GM19395 (cell line): ENCODE measurements at regions not wholly inside any gene's neighbourhood (a gene's known extent, or its start where the extent isn't known, plus 50 kb on each side); places are given as distances from the start of the nearest gene placed in this dataset.
"Not testable (repeated sequence)": the region's sequence is repeated elsewhere in the genome, so short reads cannot be mapped to it uniquely, and the experiment has no call there.

ENCODE experiments used
- ATAC-seq: cut with Tn5 transposase; IDR thresholded peaks from one replicate; pipeline ENCODE4 v1.9.1; 2021; ENCODE audit warnings: mild to moderate bottlenecking, moderate library complexity; ENCODE audit not compliant: unreplicated experiment

- ATAC-seq: no peak
Observed at GRCh38 chr12:38157933-38158401, 158.6 kb upstream of the ALG10B start.

GRCh38 chr12:38158428-38159091 lies 158.0 kb upstream of the ALG10B start:
- ATAC-seq: no peak

DNA sequence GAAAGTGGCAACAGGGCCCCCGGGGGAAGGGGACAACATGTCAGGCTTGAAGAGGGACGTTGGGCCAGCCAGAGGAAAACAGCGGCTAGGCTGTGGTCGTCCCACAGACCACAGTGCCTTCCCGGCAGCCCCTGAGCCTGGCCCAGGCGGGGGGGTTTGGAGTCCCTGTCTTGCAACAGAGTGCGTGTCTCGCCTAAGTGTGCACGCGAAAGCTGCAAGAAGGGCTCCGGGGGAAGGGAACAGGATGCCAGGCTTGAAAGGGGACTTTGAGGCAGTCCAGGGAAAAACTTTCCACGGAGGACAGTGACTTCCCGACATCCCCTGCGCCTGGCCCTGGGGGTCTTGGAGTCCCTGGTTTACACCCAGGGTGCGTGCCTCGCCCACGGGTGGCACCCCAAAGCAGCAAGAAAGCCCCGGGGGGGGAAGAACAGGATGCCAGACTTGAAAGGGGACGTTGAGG lies 157.5 kb upstream of the ALG10B start:
- ATAC-seq: no peak

DNA sequence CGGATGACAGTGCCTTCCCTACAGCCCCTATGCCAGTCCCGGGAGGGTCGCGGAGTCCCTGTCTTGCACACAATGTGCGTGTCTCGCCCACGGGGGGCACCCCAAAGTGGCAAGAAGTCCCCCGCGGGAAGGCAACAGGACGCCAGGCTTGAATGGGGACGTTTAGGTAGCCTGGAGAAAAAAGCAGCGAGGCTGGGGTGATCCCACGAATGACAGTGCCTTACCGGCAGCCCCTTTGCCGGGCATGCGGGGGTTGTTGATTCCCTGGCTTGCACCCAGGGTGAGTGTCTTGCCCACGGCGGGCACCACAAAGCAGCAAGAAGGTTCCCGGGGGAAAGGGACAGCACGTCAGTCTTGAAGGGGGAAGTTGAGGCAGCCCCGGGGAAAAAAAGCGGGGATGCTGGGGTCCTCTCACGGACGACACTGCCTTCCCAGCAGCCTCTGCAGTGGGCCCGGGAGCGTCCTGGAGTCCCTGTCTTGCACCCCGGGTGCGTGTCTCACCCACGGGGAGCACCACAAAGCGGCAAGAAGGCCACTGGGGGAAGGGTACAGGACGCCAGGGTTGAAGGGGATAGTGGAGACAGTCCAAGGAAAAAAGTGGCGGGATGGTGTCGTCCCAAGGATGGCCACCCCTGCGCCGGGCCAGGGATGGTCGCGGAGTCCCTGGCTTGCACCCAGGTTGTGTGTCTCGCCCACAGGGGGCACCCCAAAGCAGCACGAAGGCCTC lies 156.8 kb upstream of the ALG10B start:
- no peak for ATAC-seq

- ATAC-seq: no peak
Observed at GRCh38 chr12:38160318-38161122, 156.1 kb upstream of the ALG10B start.

DNA sequence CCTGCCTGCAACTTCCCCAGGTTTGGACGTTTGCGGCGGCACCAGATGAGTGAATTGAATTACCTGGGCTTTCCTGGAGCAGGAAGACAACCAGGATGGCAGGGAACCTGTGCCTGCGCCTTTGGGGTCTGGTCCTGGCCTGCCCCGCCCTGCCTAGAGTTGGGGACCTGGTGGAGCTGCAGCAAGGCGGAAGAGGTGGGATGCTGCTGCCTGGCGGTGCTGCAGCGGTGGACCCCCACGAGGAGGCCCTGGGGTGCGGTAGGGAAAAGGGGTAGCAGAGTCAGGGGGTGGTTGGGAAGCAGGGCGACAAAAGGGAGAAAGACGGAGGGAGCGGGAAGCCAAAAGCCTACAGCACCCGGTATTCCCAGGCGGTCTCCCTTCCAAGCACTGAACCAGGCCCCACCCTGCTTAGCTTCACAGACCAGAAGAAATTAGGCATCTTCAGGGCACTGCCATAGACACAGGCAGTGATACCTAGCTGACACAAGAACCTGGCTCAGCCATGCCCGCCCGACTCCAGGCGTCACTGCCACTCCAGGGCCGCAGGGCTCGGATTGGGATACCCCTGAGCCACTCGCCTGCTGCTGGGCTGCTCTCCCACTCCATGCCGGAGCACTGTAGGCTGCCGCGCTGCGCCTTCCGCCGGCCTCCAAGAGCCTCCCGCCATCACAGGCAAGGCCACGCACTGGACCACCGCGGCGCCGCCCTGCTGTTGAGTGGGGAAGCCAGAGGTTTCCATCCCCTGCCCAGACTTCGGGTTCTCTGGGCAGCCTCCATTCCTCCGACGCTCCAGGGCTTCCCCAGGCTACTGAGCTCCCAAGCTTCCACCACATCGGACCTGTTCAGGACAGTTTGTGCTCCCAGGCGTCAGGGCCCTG lies 155.2 kb upstream of the ALG10B start:
- ATAC-seq: no peak

DNA sequence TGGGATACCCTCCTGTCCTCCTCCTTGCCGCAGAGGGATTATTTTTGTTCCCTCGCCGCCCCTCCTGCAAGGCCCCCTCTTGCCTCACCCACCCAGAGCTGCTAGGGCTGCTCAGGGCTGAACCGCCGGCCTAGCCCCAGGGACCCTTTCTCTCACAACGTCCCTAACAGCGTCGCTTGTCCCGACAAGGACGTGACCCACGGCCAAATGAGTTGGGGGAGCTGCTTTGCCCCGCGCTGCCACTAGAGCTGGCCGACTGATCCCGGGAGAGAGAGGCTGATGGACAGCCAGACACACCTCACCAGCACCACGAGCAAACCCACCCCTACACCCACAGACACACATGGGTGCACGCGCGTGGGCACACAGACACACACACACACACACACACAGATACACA lies 154.6 kb upstream of the ALG10B start:
- no peak for ATAC-seq

DNA sequence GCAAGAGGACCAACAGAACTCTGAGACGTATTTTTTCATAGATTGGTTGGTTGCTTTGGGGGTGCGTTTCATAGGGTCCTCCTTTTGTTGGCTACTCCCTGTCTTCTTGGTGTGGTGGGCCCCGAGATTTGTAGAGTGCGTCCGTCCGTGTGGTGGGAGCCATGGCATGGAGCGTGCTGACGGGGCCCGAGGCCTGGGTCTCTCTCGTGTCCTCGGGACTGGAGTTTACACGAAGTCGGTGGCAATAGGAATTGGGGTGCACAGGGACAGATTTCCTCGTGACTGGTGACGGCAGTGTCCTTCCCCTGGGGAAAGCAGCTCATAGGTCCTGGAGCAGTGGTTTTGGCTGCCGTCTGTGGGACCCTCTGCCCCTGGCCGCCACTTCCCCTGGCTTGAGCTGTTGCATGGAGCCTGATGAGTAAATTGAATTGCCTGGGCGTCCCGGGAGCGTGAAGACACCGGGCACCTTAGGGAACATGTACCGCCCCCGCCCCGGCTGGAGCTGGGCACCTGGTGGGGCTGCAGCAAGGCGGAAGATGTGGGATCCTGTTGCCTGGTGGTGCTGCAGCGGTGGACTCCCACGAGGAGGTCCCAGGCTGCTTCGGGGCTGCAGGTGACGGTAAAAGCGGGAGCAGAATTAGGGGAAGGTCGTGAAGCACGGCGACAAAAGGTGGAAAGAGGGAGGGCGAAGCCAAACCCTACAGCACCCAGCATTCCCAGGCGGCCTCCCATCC lies 153.7 kb upstream of the ALG10B start:
- ATAC-seq: no peak

DNA sequence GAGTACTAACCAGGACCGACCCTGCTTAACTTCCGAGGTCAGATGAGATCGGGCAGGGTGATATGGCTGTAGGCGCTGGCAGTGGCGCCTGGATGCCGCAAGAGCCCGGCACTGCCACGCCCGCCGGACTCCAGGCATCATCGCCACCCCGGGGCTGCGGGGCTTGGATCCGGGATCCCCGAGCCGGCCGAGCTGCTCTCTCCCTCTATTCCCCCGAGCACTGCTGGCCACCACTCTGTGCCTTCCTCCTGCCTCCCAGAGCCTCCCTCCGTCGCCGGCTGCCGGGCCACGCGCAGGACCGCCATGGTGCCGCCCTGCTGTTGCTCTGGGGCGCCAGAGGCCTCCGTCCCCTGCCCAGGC lies 153.2 kb upstream of the ALG10B start:
- no peak for ATAC-seq

- ATAC-seq: no peak
Observed at GRCh38 chr12:38166225-38166624, 150.3 kb upstream of the ALG10B start.

DNA sequence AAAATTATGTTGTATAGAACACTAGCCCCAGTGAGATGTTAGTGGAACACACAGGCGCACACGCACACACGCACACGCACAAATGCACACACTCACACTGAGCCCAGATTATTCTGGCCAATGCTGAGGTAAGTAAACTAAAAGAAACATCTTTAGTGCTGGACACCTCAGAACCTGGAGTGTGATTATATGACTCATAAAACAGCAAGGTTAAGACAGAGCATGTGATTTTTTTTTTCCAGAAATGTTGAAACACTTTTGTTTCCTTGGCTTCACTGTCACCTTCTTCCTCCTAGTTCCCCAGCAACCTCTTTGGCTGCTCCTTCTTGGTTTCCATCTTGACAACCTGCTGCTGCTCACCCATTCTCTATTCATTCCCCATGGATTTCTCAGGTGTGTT lies 141.0 kb upstream of the ALG10B start:
- ATAC-seq: no peak

DNA sequence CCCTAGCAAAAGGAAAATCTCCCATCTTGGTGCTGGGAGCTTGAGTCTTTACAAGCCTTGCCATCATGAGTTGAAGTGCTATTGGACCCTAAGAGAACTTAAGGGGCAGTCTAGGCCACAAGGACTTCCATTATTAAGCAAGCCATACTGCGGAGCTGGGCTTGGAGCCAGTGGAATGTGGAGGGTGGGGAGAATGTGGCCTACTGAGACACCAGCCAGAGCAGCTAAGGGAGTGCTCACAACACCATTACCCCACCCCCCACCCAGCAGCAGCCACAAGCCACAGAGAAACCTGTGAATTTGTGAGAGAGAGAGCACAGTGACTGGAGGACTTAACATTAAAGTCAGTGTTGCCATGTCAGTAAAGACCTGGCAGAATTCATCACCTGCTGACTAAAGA lies 133.0 kb upstream of the ALG10B start:
- not testable (repeated sequence) for ATAC-seq

- ATAC-seq: not testable (repeated sequence)
Observed at GRCh38 chr12:38197286-38197685, 119.3 kb upstream of the ALG10B start.

DNA sequence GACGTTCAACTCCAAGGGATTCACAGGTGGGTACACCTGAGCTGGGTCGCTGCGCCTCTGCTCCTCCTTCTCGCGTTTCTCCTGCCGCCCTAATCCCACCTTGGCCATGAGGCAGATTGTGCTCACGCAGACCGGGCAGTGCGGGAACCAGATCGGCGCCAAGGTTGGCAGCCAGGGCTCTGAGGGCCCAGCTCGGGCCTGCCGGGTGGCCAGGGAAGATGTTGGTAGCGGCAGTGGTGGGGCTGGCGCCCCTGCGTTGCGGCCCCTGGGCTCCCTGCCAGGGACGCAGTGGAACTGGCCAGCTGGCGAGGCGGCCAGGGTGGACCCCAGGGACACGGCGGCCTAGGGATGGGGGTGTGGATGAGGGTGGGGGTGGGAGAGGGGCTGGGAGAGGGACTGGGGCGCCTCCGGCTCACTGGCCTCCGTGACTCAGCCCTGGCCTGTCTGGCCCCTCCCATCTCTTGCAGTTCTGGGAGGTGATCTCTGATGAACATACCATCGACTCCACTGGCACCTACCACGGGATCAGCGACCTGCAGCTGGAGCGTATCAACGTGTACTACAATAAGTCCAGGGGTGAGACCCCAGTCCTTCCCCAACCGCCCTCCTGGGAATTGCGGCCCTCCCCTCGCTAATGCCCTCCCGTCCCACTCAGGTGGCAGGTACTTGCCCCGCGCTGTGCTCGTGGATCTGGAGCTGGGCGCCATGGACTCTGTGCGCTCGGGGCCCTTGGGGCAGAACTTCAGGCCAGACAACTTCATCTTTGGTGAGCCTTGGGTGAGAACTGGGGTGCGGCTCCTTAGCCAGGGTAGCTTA lies 114.9 kb upstream of the ALG10B start:
- no peak for ATAC-seq

DNA sequence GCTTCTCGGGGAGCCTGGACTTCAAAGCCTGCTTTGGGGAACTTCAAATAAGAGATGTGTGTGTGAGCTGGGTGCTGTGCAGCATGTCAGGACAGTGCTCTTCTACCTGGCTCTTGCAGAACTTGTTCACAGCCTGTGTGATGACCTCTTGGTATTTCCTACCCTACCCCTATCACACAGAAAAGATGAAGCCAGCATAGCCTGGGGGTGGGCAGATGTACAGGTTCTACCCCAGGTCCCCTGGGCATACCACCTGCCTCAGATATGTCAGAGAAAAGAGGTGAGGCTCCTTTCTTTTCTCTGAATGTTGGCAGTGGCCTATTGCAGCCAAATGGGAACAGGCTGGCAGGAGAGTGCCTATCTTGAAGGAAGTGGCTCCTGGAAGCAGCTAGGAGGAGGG lies 111.7 kb upstream of the ALG10B start:
- no peak for ATAC-seq

- no peak for ATAC-seq
Observed at GRCh38 chr12:38222011-38222410, 94.6 kb upstream of the ALG10B start.

GRCh38 chr12:38238328-38238727 lies 78.2 kb upstream of the ALG10B start:
- not testable (repeated sequence) for ATAC-seq

DNA sequence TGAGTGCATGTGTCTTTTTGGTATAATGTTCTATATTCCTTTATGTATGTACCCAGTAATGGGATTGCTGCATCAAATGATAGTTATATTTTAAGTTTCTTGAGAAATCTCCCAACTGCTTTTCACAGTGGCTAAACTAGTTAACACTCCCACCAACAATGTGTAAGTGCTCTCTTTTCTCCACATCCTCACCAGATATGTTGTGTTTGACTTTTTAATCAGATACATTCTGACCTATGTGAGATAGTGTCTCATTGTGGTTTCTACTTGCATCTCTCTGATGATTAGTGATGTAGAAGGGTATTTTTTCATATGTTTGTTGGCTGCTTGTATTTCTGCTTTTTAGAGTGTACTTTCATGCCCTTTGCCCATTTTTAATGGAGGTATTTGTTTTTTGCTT lies 62.8 kb upstream of the ALG10B start:
- no peak for ATAC-seq

- ATAC-seq: no peak
Observed at GRCh38 chr12:38258411-38258810, 58.2 kb upstream of the ALG10B start.
